ENCODE measurements at regions not wholly inside any gene's neighbourhood (a gene's known extent, or its start where the extent isn't known, plus 50 kb on each side); places are given as distances from the start of the nearest gene placed in this dataset.

DNA sequence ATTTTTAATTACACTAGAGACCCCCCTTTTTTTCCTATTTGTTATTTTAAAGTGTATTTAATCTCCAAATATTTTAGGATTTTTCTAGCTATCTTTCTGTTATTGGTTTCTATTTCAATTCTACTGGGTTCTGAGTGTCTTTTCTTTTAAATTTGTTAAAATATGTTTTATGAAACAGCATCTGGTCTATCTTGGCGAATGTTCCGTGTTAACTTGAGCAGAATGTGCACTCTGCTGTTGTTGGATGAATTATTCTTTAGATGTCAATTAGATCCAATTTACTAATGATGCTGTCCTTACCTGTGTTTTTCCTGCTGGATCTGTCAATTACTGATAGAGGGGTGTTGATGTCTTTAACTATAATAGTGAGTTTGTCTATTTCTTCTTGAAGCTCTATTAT lies 462.0 kb upstream of the CNTN3 start:
- no peaks in the 10 kb centered on the region for H3K27me3 ChIP-seq
- TF ChIP-seq POLR2A (IDR thresholded peaks at IDR 0.05), result no peak
- TF ChIP-seq, protein P1, sequence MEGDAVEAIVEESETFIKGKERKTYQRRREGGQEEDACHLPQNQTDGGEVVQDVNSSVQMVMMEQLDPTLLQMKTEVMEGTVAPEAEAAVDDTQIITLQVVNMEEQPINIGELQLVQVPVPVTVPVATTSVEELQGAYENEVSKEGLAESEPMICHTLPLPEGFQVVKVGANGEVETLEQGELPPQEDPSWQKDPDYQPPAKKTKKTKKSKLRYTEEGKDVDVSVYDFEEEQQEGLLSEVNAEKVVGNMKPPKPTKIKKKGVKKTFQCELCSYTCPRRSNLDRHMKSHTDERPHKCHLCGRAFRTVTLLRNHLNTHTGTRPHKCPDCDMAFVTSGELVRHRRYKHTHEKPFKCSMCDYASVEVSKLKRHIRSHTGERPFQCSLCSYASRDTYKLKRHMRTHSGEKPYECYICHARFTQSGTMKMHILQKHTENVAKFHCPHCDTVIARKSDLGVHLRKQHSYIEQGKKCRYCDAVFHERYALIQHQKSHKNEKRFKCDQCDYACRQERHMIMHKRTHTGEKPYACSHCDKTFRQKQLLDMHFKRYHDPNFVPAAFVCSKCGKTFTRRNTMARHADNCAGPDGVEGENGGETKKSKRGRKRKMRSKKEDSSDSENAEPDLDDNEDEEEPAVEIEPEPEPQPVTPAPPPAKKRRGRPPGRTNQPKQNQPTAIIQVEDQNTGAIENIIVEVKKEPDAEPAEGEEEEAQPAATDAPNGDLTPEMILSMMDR (IDR thresholded peaks at IDR 0.05), result no peak
- TF ChIP-seq EP300 (IDR thresholded peaks at IDR 0.05), result no peak
- H3K27ac ChIP-seq, result no peak overlapping the region
- DNase-seq, result no peak
- intact Hi-C loops (cut with DNase I), result no loop called here
- H3K36me3 ChIP-seq, result no peaks in the 10 kb centered on the region
- WGBS, 3 donors, result 76 to 91% (median 89%) methylated on average over 2 of the region's 2 CpGs
- no peaks in the 10 kb centered on the region for H3K4me1 ChIP-seq (ENCODE audit: insufficient read depth)
- H3K4me3 ChIP-seq, result no peak overlapping the region
- H3K9me3 ChIP-seq, result no peaks in the 10 kb centered on the region

DNA sequence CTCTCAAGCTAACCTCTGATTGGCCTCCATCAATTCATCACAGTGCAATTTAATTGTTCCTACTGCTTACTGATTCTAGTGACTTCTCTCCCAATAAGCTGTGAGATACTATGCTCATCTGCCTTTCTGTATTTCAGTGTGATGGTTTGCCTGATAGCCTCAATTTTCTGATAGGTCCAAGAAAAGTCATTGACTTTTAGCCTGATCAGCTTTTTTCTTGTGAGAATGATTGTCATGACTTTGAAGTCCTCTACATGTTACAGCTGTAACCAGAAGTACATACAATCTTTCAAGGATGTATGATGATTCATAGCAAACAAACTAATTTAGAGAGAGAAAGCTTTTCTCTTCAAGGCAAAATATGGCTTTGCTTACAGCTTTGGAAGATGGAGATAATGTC lies 463.8 kb upstream of the CNTN3 start:
- Histone ChIP-seq H3K27me3 (no peaks in the 10 kb centered on the region), H3K4me1 (ENCODE audit: insufficient read depth) (no peaks in the 10 kb centered on the region), H3K4me3 (no peak overlapping the region), H3K36me3 (no peaks in the 10 kb centered on the region), H3K27ac (no peak overlapping the region), H3K9me3 (no peaks in the 10 kb centered on the region)
- intact Hi-C loops (cut with DNase I), result no loop called here
- TF ChIP-seq, protein P1 (IDR thresholded peaks at IDR 0.05), result no peak
- TF ChIP-seq EP300 (IDR thresholded peaks at IDR 0.05) (no peak), POLR2A (IDR thresholded peaks at IDR 0.05) (no peak)
- no peak for DNase-seq

DNA sequence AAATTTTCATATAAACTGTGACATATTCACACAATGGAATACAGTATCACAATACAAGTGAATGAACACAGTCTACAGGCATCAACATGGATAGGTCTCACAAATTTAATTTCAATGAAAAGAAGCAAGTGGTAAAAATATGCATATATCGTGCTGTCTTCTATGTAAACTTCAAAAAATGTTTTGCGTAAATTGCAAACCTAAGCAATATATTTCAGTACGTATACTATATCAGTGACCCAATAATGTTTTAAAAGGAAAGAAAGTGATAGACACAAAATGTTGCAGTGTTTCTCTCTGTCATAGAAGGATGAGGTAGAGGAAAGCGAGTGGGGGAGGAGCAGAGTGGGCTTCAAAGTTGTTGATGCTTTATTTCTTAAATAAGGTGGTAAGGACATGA lies 468.4 kb upstream of the CNTN3 start:
- H3K4me3 ChIP-seq, result no peak overlapping the region
- H3K27me3 ChIP-seq, result no peaks in the 10 kb centered on the region
- 88 to 94% (median 90%) methylated on average over 4 of the region's 4 CpGs for WGBS, 3 donors
- DNase-seq, result no peak
- TF ChIP-seq, protein P1 (IDR thresholded peaks at IDR 0.05), result no peak
- TF ChIP-seq POLR2A (IDR thresholded peaks at IDR 0.05), result no peak
- no peak for TF ChIP-seq EP300 (IDR thresholded peaks at IDR 0.05)
- H3K36me3 ChIP-seq, result no peaks in the 10 kb centered on the region
- H3K9me3 ChIP-seq, result no peaks in the 10 kb centered on the region
- intact Hi-C loops (cut with DNase I), result no loop called here
- H3K4me1 ChIP-seq (ENCODE audit: insufficient read depth), result no peaks in the 10 kb centered on the region
- no peak overlapping the region for H3K27ac ChIP-seq

DNA sequence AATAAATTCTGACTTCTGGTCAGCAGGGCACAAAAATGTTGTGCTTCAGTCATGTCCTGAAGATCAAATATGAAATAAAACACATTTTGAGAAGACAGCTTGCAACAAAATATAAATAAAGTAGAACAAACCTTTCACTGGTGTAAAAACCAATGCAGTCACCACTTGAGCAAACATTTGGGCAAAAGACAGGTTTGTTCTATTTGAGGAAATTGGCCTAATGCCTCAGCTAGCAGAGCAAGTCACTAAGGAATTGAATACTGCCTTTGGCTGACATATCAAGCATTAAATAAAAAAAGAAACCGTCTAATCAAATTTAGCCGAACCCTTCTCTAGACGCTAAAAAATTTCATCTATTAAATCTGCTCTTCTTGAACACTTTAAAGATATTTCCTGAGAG lies 475.4 kb upstream of the CNTN3 start:
- TF ChIP-seq POLR2A (IDR thresholded peaks at IDR 0.05) (no peak), EP300 (IDR thresholded peaks at IDR 0.05) (no peak)
- TF ChIP-seq, protein P1 (IDR thresholded peaks at IDR 0.05), result no peak
- no peak for DNase-seq
- intact Hi-C loops (cut with DNase I), result no loop called here
- WGBS, 3 donors, result 90 to 97% (median 94%) methylated on average over 3 of the region's 3 CpGs
- H3K4me3 ChIP-seq, result no peak overlapping the region
- H3K27me3 ChIP-seq, result no peaks in the 10 kb centered on the region
- no peaks in the 10 kb centered on the region for H3K9me3 ChIP-seq
- no peaks in the 10 kb centered on the region for H3K36me3 ChIP-seq
- no peaks in the 10 kb centered on the region for H3K4me1 ChIP-seq (ENCODE audit: insufficient read depth)
- H3K27ac ChIP-seq, result no peak overlapping the region
